ENCODE measurements at regions not wholly inside any gene's neighbourhood (a gene's known extent, or its start where the extent isn't known, plus 50 kb on each side); places are given as distances from the start of the nearest gene placed in this dataset.

- DNase-seq (no peak), ATAC-seq (replicated peaks) (no peak)
- H3K9me3 Mint-ChIP-seq, result no peaks in the 10 kb centered on the region
- no peak overlapping the region for H3K4me3 Mint-ChIP-seq
- H3K36me3 Mint-ChIP-seq, result peaks cover 9 to 10% of the 10 kb centered on the region in 2 donors
- peaks cover 8 to 14% of the 10 kb centered on the region in 2 donors for H3K4me1 Mint-ChIP-seq
- H3K27ac Mint-ChIP-seq, result no peak overlapping the region
- H3K27me3 Mint-ChIP-seq, result peaks cover 0 to 5% of the 10 kb centered on the region in 2 donors
These were observed 547.2 kb upstream of the DIPK2B start for GRCh38 chrX:45747905-45748304.

DNA sequence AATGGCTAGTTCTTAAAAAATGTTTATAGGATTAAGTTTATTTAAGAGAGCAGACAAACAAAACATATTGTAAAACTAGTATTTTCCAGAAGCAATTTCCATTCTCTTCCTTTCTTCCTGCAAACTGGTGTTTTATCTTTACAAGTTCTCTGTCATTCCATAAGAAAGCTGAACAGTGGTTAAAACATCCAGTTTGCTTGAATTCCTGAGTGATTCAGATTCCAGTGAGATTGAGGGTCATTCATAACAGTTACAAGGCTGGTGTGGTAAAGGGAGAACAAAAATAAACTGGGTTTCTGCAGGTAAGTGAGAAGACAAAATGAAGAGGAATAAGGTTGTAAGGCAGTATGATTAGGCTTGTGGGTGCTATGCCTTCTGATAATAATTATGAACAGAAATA lies 544.8 kb upstream of the DIPK2B start:
- H3K36me3 Mint-ChIP-seq, result peaks cover 6 to 7% of the 10 kb centered on the region in 2 donors
- H3K4me3 Mint-ChIP-seq, result no peak overlapping the region
- H3K27ac Mint-ChIP-seq, result no peak overlapping the region
- ATAC-seq (replicated peaks), result no peak
- H3K4me1 Mint-ChIP-seq, result peaks cover 3 to 14% of the 10 kb centered on the region in 2 donors
- peaks cover 0 to 5% of the 10 kb centered on the region in 2 donors for H3K27me3 Mint-ChIP-seq
- H3K9me3 Mint-ChIP-seq, result no peaks in the 10 kb centered on the region
- no peak for DNase-seq

DNA sequence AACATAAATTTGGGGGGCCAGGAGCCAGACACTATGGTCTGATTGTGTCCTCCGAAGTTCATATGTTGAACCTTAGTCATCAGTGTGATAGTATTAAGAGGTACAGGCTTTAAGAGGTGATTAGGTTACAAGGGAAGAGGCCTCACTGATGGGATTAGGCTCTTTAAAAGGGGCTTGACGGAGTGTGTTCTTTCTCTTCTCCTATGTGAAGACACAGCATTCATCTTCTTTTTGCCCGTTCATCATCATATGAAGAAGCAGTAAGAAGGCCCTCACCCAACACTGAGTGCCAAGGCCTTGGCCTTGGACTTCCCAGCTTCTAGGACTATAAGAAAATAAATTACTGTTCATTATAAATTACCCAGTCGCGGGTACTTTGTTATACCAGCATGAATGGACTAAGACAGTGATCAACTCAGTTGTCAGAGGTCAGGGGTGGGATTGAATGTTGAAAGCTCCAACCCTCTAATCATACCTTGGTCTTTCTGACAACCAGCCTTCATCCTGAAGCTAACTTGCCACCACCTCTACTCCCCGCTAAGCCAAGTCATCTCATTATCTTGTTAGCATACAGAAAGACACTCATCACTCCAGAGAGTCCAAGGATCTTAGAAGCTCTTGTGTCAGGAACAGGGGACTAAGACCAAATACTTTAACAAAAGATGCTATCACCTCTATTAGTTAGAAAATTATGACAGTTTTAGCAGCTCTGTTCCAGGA lies 543.4 kb upstream of the DIPK2B start:
- DNase-seq (no peak), ATAC-seq (replicated peaks) (no peak)
- H3K4me3 Mint-ChIP-seq, result no peak overlapping the region
- peaks cover 0 to 5% of the 10 kb centered on the region in 2 donors for H3K27me3 Mint-ChIP-seq
- peaks cover 1 to 9% of the 10 kb centered on the region in 2 donors for H3K4me1 Mint-ChIP-seq
- H3K27ac Mint-ChIP-seq, result no peak overlapping the region
- peaks cover 0 to under 1% of the 10 kb centered on the region in 2 donors for H3K9me3 Mint-ChIP-seq
- H3K36me3 Mint-ChIP-seq, result peaks cover 5 to 7% of the 10 kb centered on the region in 2 donors

DNA sequence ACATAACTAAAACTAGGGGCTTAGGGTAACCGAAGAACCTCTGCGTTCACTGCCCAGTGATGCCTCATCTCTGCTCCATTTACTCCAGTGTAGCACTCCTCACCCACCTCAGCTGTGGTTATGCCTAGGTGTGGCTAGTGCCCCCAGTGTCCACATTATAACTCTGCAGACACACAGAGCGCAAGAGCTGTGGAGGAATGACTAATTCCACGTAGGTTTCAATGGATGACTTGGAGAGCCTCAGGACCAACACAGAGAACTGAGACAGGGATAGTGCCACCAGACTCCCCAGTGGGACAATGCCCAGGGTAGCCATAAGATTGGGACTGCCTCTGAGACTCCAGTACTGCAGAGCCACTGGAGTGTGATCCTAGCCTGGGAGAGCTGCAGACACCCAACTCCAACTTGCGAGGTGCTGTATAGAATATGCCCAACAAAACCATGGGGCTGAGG lies 542.4 kb upstream of the DIPK2B start:
- Mint-ChIP-seq H3K36me3 (peaks cover 5 to 7% of the 10 kb centered on the region in 2 donors), H3K4me3 (no peak overlapping the region), H3K27ac (no peak overlapping the region), H3K27me3 (peaks cover 0 to 5% of the 10 kb centered on the region in 2 donors), H3K4me1 (peaks cover 1 to 4% of the 10 kb centered on the region in 2 donors), H3K9me3 (peaks cover 0 to 1% of the 10 kb centered on the region in 2 donors)
- DNase-seq (no peak), ATAC-seq (replicated peaks) (no peak)

- H3K27me3 Mint-ChIP-seq, result no peaks in the 10 kb centered on the region
- peaks cover 0 to 1% of the 10 kb centered on the region in 2 donors for H3K9me3 Mint-ChIP-seq
- ATAC-seq (replicated peaks), result no peak
These were observed 539.6 kb upstream of the DIPK2B start for GRCh38 chrX:45740291-45740690.

GRCh38 chrX:45735571-45735970 lies 534.9 kb upstream of the DIPK2B start:
- no peak overlapping the region for H3K4me3 Mint-ChIP-seq
- peaks cover 4 to 8% of the 10 kb centered on the region in 2 donors for H3K9me3 Mint-ChIP-seq
- ATAC-seq (replicated peaks), result no peak
- H3K36me3 Mint-ChIP-seq, result peaks cover 3 to 6% of the 10 kb centered on the region in 2 donors
- DNase-seq, result no peak
- H3K4me1 Mint-ChIP-seq, result no peaks in the 10 kb centered on the region
- H3K27me3 Mint-ChIP-seq, result peaks cover 0 to 8% of the 10 kb centered on the region in 2 donors
- no peak overlapping the region for H3K27ac Mint-ChIP-seq

More at GRCh38 chrX:45740291-45740690, 539.6 kb upstream of the DIPK2B start:
- no peak overlapping the region for H3K27ac Mint-ChIP-seq
- H3K4me1 Mint-ChIP-seq, result no peaks in the 10 kb centered on the region
- peaks cover 0 to 3% of the 10 kb centered on the region in 2 donors for H3K36me3 Mint-ChIP-seq
- DNase-seq, result no peak
- no peak overlapping the region for H3K4me3 Mint-ChIP-seq

GRCh38 chrX:45731448-45731847 lies 530.8 kb upstream of the DIPK2B start:
- no peak for ATAC-seq (replicated peaks)
- DNase-seq, result no peak
- no peak overlapping the region for H3K4me3 Mint-ChIP-seq
- H3K4me1 Mint-ChIP-seq, result no peaks in the 10 kb centered on the region
- no peak overlapping the region for H3K27ac Mint-ChIP-seq
- peaks cover 10 to 17% of the 10 kb centered on the region in 2 donors for H3K27me3 Mint-ChIP-seq
- peaks cover 3 to 8% of the 10 kb centered on the region in 2 donors for H3K9me3 Mint-ChIP-seq
- peaks cover 3 to 6% of the 10 kb centered on the region in 2 donors for H3K36me3 Mint-ChIP-seq

GRCh38 chrX:45727761-45728160 lies 527.1 kb upstream of the DIPK2B start:
- Mint-ChIP-seq H3K4me3 (no peak overlapping the region), H3K27ac (no peak overlapping the region), H3K9me3 (peaks cover 0 to 1% of the 10 kb centered on the region in 2 donors), H3K4me1 (no peaks in the 10 kb centered on the region), H3K27me3 (peaks cover 10 to 12% of the 10 kb centered on the region in 2 donors), H3K36me3 (no peaks in the 10 kb centered on the region)
- DNase-seq, result no peak
- ATAC-seq (replicated peaks), result no peak

GRCh38 chrX:45722471-45722870 lies 521.8 kb upstream of the DIPK2B start:
- DNase-seq (no peak), ATAC-seq (replicated peaks) (no peak)
- H3K27me3 Mint-ChIP-seq, result peaks cover 0 to 14% of the 10 kb centered on the region in 2 donors
- H3K36me3 Mint-ChIP-seq, result no peaks in the 10 kb centered on the region
- no peak overlapping the region for H3K4me3 Mint-ChIP-seq
- peaks cover 0 to 3% of the 10 kb centered on the region in 2 donors for H3K9me3 Mint-ChIP-seq
- no peak overlapping the region for H3K27ac Mint-ChIP-seq
- no peaks in the 10 kb centered on the region for H3K4me1 Mint-ChIP-seq

DNA sequence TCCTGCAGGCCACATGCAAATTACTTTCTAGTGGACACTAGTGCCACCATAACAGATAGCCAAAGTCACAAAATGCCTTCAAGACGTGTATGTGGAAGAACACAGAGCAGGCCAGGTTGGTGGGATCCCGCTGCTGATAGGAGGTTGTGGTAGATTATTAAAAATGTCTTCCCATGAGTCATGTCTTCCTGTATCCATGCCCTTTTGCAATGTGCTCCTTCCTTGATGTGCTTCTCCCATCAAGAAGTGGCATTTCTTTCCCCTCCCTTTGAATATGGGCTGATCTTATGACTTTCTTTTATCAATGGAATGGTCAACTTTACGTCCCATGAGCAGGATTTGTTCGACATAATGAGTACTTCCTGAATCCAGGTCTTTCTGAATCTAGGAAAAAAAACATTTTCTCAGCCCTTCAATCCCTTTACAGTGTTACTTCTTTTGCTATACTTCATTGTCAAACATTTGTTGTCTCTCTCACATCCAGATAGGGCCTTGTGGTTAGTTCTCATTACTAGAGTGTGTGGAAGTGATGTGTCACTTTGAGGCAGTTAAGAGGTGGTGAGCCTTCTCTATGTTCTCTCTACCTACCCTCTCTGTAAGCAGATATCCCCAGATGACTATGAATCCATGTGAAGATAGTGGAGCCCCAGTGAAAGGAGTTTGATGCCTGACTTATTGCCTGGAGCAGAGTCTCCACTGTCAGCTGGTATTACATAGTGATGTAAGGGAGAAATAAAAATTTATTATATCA lies 519.2 kb upstream of the DIPK2B start:
- ATAC-seq (replicated peaks) (peak in 1 of 2 donors; percentile 53), DNase-seq (no peak)
- Mint-ChIP-seq H3K4me1 (peaks cover 9 to 17% of the 10 kb centered on the region in 2 donors), H3K27ac (no peak overlapping the region), H3K9me3 (peaks cover 0 to 3% of the 10 kb centered on the region in 2 donors), H3K36me3 (no peaks in the 10 kb centered on the region), H3K4me3 (no peak overlapping the region), H3K27me3 (peaks cover 0 to 19% of the 10 kb centered on the region in 2 donors)

GRCh38 chrX:45718676-45719075 lies 518.0 kb upstream of the DIPK2B start:
- no peak overlapping the region for H3K4me3 Mint-ChIP-seq
- no peaks in the 10 kb centered on the region for H3K36me3 Mint-ChIP-seq
- H3K27me3 Mint-ChIP-seq, result peaks cover 0 to 19% of the 10 kb centered on the region in 2 donors
- DNase-seq (no peak), ATAC-seq (replicated peaks) (no peak)
- H3K4me1 Mint-ChIP-seq, result peaks cover 10 to 21% of the 10 kb centered on the region in 2 donors
- no peak overlapping the region for H3K27ac Mint-ChIP-seq
- H3K9me3 Mint-ChIP-seq, result peaks cover 0 to 3% of the 10 kb centered on the region in 2 donors

DNA sequence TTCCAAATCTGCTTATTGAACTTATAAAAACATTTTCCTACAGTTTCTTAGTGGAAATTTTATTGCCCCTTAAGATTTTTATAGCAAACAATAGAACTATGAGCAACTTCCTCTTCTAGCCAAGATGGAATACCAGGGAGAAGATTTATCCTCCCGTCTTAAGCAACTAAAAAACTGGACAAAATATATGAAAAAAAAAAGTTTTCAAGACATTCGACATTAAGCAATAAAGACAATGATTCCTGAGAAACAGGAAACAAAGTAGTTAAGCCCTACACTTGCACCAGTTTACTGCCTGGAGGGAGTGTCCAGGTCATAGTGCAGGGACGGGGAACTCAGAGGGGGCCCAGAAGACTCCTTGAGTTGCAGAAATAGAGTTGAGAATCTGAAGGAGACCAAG lies 516.1 kb upstream of the DIPK2B start:
- ATAC-seq (replicated peaks), result no peak

DNA sequence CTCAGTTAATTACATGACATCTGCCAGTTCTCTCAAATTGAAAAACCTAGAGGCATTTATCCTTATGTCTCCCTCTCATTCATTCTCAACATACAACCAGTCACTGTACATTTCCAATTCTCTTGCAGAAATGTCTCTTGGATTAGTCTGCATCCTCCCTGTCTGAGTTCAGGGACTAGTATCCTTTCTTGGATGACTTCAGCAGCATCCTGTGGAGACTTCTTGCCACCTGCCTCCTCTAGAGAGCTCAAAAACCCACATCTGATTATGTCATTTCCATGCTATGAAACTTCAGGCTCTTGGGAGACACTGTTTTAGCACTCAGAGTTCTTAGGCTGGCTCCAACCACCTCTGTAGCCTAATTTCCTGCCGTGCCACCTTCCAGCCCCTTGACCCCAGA lies 515.1 kb upstream of the DIPK2B start:
- Mint-ChIP-seq H3K27ac (no peak overlapping the region), H3K9me3 (peaks cover 0 to 3% of the 10 kb centered on the region in 2 donors), H3K4me3 (no peak overlapping the region), H3K27me3 (peaks cover 0 to 20% of the 10 kb centered on the region in 2 donors), H3K4me1 (peaks cover 13 to 33% of the 10 kb centered on the region in 2 donors), H3K36me3 (no peaks in the 10 kb centered on the region)
- ATAC-seq (replicated peaks), result no peak
- DNase-seq, result no peak

More for the DNA sequence above, 516.1 kb upstream of the DIPK2B start:
- Mint-ChIP-seq H3K4me1 (peaks cover 10 to 23% of the 10 kb centered on the region in 2 donors), H3K36me3 (no peaks in the 10 kb centered on the region), H3K27ac (no peak overlapping the region), H3K9me3 (peaks cover 0 to 3% of the 10 kb centered on the region in 2 donors), H3K4me3 (no peak overlapping the region), H3K27me3 (peaks cover 0 to 17% of the 10 kb centered on the region in 2 donors)
- DNase-seq, result no peak

- ATAC-seq (replicated peaks) (peak; percentile 16 to 22), DNase-seq (peak; percentile 9)
- Mint-ChIP-seq H3K36me3 (no peaks in the 10 kb centered on the region), H3K4me1 (peaks cover 17 to 41% of the 10 kb centered on the region in 2 donors), H3K9me3 (peaks cover 0 to 1% of the 10 kb centered on the region in 2 donors), H3K4me3 (no peak overlapping the region), H3K27ac (no peak overlapping the region), H3K27me3 (peaks cover 0 to 17% of the 10 kb centered on the region in 2 donors)
These were observed 514.2 kb upstream of the DIPK2B start for GRCh38 chrX:45714866-45715265.

All from stimulated activated naive B cell treated with anti-CD40 and anti-IgM and Interleukin-4, amounts not matched to agents 10 μg/mL and 1 μg/mL and 100 μg/mL, for 72 hours (primary cell).